ENCODE measurements at regions not wholly inside any gene's neighbourhood (a gene's known extent, or its start where the extent isn't known, plus 50 kb on each side); places are given as distances from the start of the nearest gene placed in this dataset.
"Not testable (repeated sequence)": the region's sequence is repeated elsewhere in the genome, so short reads cannot be mapped to it uniquely, and the experiment has no call there.

DNA sequence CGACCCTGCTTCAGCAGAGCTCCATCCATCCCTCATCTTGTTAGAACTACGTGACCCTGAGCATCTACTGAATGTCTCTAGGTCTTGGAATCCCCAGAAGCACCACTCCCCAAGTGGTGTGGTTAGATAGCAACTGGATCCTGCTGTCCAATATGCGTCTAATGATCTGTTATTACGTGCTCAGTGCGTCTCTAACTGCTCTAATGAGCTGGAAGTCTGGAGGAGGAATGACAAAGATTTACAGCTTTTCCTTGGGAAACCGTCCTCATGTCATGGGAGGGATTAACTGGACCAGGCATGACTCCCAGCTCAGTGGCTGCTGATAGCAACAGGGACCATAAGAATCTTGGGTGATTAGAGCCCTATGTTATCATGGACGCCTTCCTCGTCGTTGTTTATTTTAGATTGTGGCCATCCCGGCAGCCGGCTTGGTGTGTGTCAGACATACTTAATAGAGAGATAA, 150.9 kb downstream of the HS3ST3B1 start:
- DNase-seq = no peak

DNA sequence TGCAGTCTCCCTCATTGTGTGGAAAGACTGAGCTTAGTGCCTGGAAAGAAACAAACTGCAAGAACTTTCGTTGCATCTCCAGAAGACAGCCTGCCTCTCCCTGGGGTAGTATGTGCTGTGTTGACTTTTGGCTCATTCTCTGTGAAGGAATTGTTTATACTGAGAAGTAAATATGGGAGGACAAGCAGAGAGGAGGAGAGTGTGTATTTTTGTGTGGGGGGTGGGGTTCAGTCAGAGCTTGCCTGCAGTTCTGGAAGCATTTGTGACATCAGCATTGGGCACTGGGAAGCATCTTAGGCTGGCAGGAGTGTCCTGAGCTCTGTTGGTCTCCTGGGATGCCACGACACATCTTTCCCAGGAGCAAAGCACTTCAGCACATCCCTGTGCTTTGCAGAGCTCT, 147.9 kb downstream of the HS3ST3B1 start:
- DNase-seq = no peak

- DNase-seq = no peak
Measured at GRCh38 chr17:14446825-14447224, 145.9 kb downstream of the HS3ST3B1 start.

- no peak for DNase-seq
Measured at GRCh38 chr17:14444915-14445314, 144.0 kb downstream of the HS3ST3B1 start.

- no peak for DNase-seq
Measured at GRCh38 chr17:14442798-14443528, 142.1 kb downstream of the HS3ST3B1 start.

GRCh38 chr17:14437176-14437575, 136.3 kb downstream of the HS3ST3B1 start:
- DNase-seq = no peak

GRCh38 chr17:14436266-14436665, 135.4 kb downstream of the HS3ST3B1 start:
- no peak for DNase-seq

DNA sequence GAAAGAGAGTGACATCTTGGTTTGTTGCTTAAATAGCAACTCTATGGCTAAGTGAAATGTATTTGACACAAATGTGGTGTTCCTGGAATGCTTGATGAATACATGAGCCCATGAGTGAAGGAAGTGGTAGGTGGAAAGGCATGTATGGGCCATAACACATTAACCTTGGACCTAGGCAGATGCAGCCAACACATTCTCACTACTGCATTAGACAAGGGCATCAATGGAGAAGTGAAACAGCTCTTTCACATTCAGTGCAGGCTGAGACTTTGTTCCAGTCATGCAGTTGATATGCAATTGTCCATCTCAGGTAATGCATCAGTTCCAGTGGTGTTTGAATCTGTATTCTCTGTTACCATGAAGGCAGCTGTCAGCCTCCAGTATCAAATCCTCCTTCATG, 133.6 kb downstream of the HS3ST3B1 start:
- DNase-seq = no peak

DNA sequence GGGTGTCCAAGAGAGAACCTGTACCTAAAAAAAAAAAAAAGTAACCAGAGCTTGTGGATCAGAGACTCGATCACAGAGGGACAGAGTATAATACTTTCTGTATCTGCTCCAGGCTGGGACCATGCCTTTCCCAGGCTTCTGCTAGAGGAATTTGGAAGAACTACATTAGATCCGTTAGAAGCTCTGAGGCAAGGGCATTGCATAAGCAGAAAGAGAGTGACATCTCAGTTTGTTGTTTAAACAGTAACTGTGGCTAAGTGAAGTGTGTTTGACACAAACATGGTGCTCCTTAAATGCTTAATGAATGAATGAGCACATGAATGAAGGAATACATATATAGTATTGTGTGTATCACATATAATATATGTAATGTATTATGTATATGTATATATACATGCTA, 131.2 kb downstream of the HS3ST3B1 start:
- DNase-seq = no peak

- DNase-seq = no peak
Measured at GRCh38 chr17:14429084-14429483, 128.2 kb downstream of the HS3ST3B1 start.

GRCh38 chr17:14428648-14429029, 127.8 kb downstream of the HS3ST3B1 start:
- no peak for DNase-seq

GRCh38 chr17:14427900-14428647, 127.2 kb downstream of the HS3ST3B1 start:
- DNase-seq = no peak

GRCh38 chr17:14423156-14423555, 122.3 kb downstream of the HS3ST3B1 start:
- DNase-seq = not testable (repeated sequence)

- DNase-seq = no peak
Measured at GRCh38 chr17:14417336-14417735, 116.5 kb downstream of the HS3ST3B1 start.

DNA sequence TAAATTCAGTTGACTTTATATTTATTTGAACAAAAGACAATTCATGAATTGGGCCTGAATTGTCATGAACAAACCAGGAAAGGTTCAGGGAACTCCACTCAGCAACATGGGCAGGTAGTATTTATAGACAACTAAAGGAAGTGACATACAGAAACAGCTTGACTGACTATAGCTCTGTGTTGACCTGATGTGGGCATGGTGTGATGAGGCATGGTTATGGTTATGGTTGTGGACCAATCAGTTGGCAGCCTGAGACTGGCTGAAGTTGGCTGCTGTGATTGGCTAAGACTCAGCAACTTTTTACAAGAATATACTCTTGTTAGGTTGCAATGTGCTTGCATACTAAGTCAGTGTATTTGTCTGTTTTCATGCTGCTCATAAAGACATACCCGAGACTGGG, 108.4 kb downstream of the HS3ST3B1 start:
- DNase-seq = no peak

DNA sequence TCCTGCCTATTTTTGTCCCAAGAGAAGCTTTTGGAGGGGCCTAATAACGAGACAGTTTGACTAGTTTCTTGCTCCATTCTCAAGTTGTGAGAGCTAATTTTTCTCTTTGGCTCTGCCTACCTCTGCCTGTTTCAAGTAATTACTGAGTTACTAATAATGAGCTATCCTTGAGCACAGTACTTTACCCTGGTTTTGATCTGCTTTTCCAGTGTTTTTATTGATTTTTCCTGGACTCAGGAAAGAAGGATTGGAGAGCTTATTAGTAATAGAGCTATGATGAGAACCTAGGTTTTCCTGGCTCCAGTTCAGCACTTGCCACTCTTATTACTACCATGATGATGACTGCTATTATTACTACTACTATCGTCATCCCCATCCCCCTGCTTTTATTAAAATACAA, 106.7 kb downstream of the HS3ST3B1 start:
- DNase-seq = no peak

DNA sequence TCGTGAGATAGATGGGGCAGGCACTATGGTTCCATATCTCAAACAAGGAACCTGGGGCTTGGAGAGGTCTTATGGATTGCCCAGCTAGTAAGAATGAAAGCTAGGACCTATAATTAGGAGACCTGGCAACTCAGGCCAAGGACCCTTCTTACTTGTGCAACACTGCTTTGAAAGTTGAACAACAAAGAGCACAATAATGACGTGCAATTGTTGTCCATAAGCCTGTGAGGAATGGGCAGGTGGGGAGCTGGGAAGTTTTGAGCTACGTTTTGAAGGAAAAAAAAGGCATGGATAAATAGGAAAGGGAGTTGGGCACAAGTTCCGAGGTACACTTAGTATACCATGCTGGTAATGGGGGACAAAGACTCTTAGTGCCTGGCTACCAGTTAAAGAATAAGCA, 104.3 kb downstream of the HS3ST3B1 start:
- no peak for DNase-seq

Measured in NCI-H146 (cell line).